Activated CD8-positive, alpha-beta memory T cell treated with anti-CD3 and anti-CD28 coated beads, Interleukin-2, amount 50 U/mL, for 1 hour (primary cell): ENCODE measurements at regions not wholly inside any gene's neighbourhood (a gene's known extent, or its start where the extent isn't known, plus 50 kb on each side); places are given as distances from the start of the nearest gene placed in this dataset.
"Not testable (repeated sequence)": the region's sequence is repeated elsewhere in the genome, so short reads cannot be mapped to it uniquely, and the experiment has no call there.

Experiments used
- DNase-seq: peaks from one replicate; pipeline ENCODE4 v3.0.0-alpha.2; 2020; ENCODE audit errors: extremely low read depth

DNA sequence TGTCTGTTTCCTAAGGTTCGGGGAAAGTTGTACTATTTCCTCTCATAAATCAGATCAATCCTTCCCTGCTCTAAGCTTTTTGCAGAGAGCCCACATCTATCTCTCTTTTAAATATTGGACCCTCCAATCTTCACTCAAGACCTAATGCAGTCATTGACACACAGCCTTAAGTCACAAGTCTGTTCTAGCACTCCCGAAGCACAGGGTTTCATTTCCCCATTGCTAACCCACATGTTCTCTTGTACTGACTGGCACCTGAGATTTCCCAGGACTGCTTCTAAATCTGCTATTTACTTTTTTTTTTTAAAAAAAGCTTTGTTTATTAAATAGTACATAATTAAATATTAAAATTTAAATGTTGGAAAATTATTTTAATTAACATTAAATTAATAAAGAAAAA is 674.7 kb downstream of the TBC1D22A start:
- DNase-seq: no peak

DNA sequence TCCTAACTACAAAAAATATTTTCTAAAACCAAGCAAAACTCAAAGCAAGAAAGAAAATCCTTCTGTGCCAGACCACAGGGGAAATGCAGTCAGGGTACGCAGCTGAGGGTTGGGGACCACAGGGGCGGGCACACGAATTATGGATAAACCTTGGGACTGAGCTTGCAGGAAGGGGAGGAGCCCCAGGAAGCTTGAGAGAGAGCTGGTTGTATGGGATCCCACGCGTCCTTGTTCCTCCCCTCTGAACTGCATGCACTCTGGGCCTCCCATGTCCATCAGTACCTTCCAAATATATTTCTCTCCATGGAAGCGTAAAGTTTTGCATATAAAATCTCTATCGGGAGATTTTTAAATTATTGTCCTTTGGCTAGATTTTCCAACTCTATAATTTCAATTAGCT is 673.4 kb downstream of the TBC1D22A start:
- no peak for DNase-seq

DNA sequence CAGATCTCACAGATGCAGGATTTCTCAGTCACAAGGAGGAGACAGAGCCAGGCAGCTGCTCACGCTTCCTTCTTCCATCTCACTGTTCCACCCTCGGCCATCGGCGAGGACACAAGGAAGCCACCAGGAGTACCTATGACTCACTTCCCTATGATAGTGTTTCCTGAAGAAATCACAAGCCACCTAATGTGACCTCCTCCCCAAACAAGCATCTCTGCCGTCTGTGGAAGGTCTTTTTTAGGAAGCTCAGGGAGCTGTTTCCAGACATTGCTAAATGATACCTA is 672.7 kb downstream of the TBC1D22A start:
- DNase-seq: no peak

- DNase-seq: no peak
These were observed 672.1 kb downstream of the TBC1D22A start for GRCh38 chr22:47434336-47435203.

DNA sequence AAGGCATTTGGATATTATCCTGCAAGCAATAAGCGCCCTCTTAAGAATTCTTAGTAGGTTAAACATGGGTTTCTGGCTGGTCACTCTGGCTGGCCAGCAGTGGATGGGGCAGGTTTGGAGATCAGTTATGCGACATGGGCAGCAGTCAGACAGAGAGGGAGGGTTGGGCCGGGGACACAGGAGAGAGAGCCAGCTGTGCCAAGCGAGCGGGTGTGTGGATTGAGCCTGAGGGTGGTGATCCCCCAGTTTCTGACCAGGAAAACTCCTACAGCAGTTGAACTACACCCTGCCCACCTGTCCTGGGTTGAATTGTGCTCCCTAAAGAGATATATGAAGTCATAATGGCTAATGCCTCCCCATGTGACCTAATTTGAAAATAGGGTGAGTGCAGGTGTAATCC is 671.2 kb downstream of the TBC1D22A start:
- DNase-seq: no peak

- DNase-seq: no peak
These were observed 670.2 kb downstream of the TBC1D22A start for GRCh38 chr22:47432683-47433082.

DNA sequence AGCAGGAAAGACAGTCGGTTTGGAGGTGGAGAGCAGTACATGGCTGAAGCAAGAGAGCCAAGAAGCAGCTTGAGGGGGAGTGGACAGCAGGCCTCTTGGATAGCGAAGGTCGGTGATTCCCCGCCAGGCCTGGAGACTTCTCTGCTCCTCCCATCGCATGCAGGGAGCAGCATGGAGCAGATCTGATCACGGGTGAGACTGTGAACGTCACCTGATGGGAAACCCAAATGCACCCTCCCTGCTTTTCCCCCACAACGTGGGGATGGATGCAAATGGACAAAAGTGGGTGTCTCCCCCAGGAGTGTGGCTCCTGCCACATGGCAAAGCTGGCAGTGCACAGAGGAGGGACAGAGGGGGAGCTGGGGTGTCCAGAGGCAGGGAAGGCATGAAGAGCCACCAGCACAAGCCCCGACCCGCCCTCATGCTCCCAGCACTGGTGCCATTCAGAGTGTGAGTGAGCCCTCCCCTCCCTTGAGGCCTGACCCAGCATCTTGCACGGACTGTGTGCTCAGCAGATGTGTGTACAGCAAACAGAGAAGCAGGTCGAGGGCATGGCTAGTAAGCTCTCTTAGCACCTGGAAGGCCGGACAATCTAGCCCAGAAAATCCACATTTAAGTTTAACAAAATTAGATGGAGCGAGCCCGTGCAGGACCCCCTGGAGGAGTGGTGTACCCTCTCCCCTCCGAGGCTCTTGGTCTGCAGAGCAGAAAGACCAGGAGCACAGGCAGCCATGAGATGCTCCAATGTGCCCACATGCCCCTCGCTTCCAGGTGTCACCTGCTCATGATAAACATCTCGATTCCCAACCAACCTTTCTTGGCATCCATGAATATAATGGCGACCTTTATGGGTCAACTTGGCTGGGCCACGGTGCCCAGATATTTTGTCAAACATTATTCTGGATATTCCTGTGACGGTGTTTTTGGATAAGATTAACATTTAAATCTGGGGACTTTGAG is 661.7 kb downstream of the TBC1D22A start:
- DNase-seq: no peak

DNA sequence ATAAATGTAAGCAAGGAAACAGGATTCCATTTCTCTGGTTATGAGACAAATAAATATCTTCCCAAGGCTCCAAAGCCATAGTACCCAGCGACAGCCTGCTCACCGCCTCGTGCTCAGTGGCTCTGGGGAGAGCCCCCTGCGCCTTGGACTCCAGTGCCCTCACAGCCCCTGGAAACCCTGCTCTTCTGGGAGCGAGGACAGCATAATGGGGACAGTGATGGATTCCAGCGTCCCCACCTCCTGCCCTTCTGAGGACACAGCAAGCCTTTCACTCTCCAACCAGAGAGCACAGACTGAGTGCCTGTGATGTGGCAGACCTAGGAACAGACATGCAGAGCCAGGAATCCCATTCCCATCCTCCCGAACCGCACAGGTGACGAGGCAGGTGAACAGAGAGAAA is 660.8 kb downstream of the TBC1D22A start:
- DNase-seq: no peak

DNA sequence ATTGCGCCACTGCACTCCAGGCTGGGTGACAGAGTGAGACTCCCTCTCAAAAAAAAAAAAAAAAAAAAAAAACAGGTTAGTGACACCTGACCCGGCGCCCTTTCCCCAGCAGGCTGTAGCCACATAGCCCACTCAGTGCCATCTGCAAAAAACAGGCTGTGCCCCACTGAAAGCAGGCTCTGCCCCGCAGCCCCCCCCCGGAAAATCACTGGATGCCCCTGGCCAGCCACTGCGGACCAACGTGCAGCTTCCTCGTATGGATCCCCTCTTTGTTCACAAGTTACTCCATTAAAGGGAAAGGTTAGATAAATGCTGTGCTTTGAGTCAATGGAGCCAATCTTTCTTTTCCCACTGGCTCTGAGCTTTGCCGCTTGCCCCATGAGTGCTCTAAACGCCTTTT is 660.3 kb downstream of the TBC1D22A start:
- no peak for DNase-seq

- no peak for DNase-seq
These were observed 659.4 kb downstream of the TBC1D22A start for GRCh38 chr22:47421846-47422245.

DNA sequence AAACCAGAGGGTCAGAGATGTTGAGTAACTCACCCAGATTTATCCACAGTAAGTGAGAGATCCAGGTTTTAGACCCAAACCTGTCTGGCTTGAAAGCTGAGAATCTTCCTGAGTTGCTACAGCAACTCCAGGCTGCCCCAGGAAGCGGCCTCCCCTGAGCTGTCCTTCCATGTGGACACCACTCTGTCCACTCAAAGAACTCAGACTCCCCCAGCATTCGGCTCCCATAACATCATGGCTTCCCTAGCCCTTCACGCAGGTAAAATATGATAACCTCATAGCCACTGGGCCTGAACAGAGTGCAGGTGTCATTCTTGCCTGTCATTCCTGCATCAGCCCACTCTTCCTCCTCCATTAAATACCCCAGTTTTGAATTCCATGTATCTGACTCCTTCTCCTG is 657.8 kb downstream of the TBC1D22A start:
- DNase-seq: no peak

GRCh38 chr22:47419239-47419638 is 656.8 kb downstream of the TBC1D22A start:
- DNase-seq: no peak

DNA sequence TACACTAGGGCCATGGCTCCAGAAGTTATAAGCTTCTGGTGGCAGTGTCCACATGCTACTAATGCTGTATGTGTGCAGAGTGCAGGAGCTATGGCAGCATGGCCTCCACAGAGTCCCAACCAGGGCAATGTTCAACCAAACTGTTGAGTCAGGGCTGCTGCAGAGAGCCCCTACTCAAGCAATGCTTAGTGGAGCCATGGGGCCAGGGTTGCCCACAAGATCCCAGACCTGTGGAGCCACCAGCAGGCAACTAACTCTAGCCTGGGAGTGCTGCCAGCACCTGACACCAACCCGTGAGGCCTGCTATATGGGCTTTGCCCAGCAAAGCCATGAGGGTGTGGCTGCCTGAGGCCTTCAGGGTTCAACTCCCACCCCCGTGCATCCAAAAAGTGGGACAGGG is 655.2 kb downstream of the TBC1D22A start:
- DNase-seq: no peak

DNA sequence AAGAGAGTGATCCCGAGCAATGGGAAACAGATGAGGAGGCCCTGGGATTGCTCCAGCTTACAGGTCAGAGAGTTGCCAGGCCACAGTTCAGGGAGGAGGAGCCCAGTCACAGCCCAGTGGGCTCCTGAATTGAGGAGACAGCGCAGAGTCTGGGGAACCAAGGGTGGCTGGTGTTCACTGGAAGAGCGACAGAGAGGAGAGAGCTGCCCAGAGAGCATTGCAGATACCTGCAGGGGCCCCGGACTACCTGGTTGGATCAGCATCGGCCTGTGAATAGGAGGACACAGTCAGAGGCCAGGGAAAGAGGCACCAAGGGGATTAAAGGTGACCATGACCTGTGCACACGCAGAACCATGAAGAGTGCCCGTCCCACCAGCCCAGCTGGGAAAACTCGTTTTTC is 648.6 kb downstream of the TBC1D22A start:
- no peak for DNase-seq

DNA sequence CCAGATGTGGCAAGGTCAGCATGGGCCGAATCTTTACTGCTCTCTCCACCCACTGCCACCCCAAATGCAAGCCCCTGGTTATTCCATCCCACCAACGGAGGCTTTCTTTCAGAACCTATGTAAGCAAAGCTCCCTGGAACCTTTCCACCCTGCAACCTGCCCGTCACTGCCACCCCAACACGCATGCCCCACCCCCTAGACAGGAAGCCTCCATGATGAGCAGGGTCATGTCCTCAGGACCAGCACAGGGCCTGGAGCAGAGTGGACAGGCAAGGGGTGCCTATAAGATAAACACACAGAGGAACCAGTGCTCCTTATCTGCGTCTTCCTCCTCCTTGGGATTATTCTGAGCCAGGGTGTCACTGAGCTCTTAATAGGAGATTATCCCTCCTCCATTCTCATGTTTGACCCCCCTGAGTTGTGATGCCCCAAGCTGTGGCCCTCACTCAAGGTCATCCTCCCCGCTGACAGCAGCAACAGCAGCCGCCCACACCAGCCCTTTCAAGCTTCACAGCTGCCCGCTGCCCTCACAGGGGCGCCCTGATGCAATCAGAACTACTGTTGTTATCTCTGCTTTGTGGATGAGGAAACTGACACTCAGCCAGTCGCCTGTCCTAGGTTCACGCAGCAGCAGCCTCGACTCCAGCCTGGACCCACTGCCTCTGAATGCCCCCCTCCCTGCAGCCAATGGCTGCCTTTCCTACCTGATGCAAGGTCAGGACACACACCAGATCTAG is 647.3 kb downstream of the TBC1D22A start:
- DNase-seq: no peak

GRCh38 chr22:47408409-47408808 is 646.0 kb downstream of the TBC1D22A start:
- no peak for DNase-seq

GRCh38 chr22:47407461-47408025 is 645.1 kb downstream of the TBC1D22A start:
- no peak for DNase-seq

DNA sequence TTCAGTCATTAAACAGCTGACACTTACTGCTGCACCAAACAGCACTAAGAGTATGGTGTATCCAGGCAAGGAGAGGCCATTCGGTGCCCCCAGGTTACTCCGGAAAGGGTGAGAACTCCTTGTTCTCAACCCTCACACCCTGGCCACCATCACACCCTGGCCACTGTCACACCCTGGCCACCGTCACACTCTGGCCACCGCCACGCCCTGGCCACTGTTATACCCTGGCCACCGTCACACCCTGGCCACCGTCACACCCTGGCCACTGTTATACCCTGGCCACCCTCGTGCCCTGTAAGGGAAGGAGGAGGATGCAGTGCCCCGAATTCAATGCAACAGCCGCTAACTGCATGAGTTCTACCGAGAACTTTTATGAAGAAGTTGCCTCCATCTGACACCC is 644.4 kb downstream of the TBC1D22A start:
- no peak for DNase-seq

- DNase-seq: no peak
These were observed 643.9 kb downstream of the TBC1D22A start for GRCh38 chr22:47406180-47406834.

DNA sequence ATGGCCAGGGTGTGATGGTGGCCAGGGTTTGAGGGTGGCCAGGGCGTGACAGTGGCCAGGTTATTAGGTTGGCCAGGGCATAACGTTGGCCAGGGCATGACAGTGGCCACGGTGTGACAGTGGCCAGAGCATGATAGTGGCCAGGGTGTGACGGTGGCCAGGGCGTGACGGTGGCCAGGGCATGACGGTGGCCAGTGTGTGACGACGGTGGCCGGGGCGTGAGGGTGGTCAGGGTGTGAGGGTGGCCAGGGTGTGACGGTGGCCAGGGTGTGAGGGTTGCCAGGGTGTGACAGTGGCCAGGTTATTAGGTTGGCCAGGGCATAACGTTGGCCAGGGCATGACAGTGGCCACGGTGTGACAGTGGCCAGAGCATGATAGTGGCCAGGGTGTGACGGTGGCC is 642.8 kb downstream of the TBC1D22A start:
- not testable (repeated sequence) for DNase-seq

GRCh38 chr22:47402876-47403525 is 640.6 kb downstream of the TBC1D22A start:
- no peak for DNase-seq
